Left lung (tissue), 4 donors: ENCODE measurements at regions not wholly inside any gene's neighbourhood (a gene's known extent, or its start where the extent isn't known, plus 50 kb on each side); places are given as distances from the start of the nearest gene placed in this dataset.

Experiments used
- ATAC-seq: fragments of 200-7000 bp; cut with Tn5 transposase; one replicate; pipeline ENCODE4 v1.9.1; 2020; ENCODE audit warnings: moderate library complexity
- DNase-seq, 4 donors: peaks; one replicate each; pipeline ENCODE4 v3.0.0-alpha.2; 2013 to 2020
- H3K27ac ChIP-seq, 2 donors: fragments of 200-600 bp; sonication (generic) in 1 of 2; one replicate each; pipeline versions ENCODE4 v1.5.0 to v1.8.0; 2020 to 2021
- H3K27me3 ChIP-seq, 2 donors: fragments of 200-600 bp; sonication (generic) in 1 of 2; one replicate each; pipeline versions ENCODE4 v1.5.0 to v1.8.0; 2020 to 2021
- H3K36me3 ChIP-seq, 2 donors: fragments of 200-600 bp; sonication (generic) in 1 of 2; one replicate each; pipeline versions ENCODE4 v1.5.0 to v1.8.0; 2020 to 2021
- H3K4me1 ChIP-seq, 2 donors: fragments of 200-600 bp; one replicate each; pipeline ENCODE4 v1.8.0; 2021
- H3K4me3 ChIP-seq, 2 donors: fragments of 200-600 bp; sonication (generic) in 1 of 2; one replicate each; pipeline versions ENCODE4 v1.5.0 to v1.8.0; 2020 to 2021; ENCODE audit warnings: mild to moderate bottlenecking in 1 of 2
- H3K9me3 ChIP-seq, 2 donors: fragments of 200-600 bp; sonication (generic) in 1 of 2; one replicate each; pipeline versions ENCODE4 v1.5.0 to v1.8.0; 2020 to 2021
- CTCF ChIP-seq, 2 donors: fragments of 200-600 bp; sonication (generic) in 1 of 2; IDR thresholded peaks; one replicate each; pipeline versions ENCODE4 v1.5.0 to v1.8.0; 2021; ENCODE audit warnings: antibody characterized with exemption in 2 of 2
- intact Hi-C, 2 donors: fragments of 100-400 bp; cut with DNase I; formaldehyde crosslinking; loops; one replicate each; pipeline versions ENCODE4 v1.11.2 to v1.14.2; 2022
- donor health status: DM: no; HTN: yes; CAD: no.
- donor health status: DM: no; HTN: no; CAD: no.

DNA sequence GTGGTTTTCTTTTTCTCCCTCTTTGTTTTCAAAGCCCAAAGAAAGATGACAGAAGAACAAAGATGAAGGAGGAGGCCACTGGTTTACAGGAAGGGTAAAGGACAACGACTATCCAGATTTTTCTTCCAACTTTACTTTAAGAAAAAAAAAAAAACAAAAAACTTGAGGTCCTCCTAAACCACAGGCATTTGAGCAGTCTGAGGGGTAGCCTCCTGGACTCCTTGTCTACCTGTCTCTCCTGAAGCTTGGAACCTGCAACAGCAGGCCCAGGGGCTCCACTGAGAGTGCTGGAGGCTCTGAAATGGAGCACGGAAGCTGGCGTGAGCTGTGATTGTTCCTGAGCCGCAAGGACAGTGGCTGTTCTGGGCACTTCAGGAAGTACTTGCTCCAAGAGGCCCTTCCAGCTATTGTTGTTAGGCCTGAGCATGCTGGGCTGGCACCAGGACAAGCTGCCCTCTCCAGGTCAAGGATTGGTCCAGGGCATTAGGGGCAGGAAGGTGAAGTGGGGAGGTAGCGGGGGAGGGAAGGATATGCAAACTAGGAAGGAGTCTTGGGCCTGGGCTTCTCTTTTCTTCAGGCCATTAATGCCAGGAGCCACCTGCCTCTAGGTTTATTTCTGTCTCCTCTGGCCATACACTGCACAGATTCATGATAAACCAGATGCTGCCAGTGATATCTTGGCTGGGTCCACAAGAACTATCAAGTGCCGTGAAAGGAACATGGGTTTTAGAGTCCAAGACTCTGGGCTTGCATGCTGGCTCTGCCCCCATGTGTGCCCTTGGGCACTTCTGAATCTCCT, 147.3 kb downstream of the CCDC34 start:
- no peaks in the 10 kb centered on the region for H3K27me3 ChIP-seq
- TF ChIP-seq CTCF (IDR thresholded peaks at IDR 0.05): no peak
- DNase-seq: peak; percentile 9 to 76 (median 48)
- no peak overlapping the region for H3K4me3 ChIP-seq
- ATAC-seq: peak; percentile 84
- peak overlapping the region in 1 of 2 donors; percentile 48 for H3K27ac ChIP-seq
- H3K36me3 ChIP-seq: no peaks in the 10 kb centered on the region
- no peaks in the 10 kb centered on the region for H3K9me3 ChIP-seq
- intact Hi-C loops: no loop called here
- H3K4me1 ChIP-seq: peaks cover 22 to 25% of the 10 kb centered on the region in 2 donors

- intact Hi-C loops: no loop called here
- Histone ChIP-seq H3K27me3 (no peaks in the 10 kb centered on the region), H3K4me1 (peaks cover 22 to 25% of the 10 kb centered on the region in 2 donors), H3K27ac (no peak overlapping the region), H3K4me3 (no peak overlapping the region), H3K9me3 (no peaks in the 10 kb centered on the region), H3K36me3 (no peaks in the 10 kb centered on the region)
- TF ChIP-seq CTCF (IDR thresholded peaks at IDR 0.05): no peak
- DNase-seq: no peak
- no peak for ATAC-seq
These were observed 148.3 kb downstream of the CCDC34 start for GRCh38 chr11:27214713-27215112.

- Histone ChIP-seq H3K4me1 (peaks cover 19 to 25% of the 10 kb centered on the region in 2 donors), H3K9me3 (no peaks in the 10 kb centered on the region), H3K27ac (peak overlapping the region in 1 of 2 donors; percentile 38), H3K36me3 (no peaks in the 10 kb centered on the region), H3K4me3 (no peak overlapping the region), H3K27me3 (no peaks in the 10 kb centered on the region)
- intact Hi-C loops: no loop called here
- ATAC-seq: peak; percentile 39
- TF ChIP-seq CTCF (IDR thresholded peaks at IDR 0.05): no peak
- DNase-seq: peak in 2 of 4 donors; percentile 33 to 59
These were observed 149.8 kb downstream of the CCDC34 start for GRCh38 chr11:27213232-27213660.

DNA sequence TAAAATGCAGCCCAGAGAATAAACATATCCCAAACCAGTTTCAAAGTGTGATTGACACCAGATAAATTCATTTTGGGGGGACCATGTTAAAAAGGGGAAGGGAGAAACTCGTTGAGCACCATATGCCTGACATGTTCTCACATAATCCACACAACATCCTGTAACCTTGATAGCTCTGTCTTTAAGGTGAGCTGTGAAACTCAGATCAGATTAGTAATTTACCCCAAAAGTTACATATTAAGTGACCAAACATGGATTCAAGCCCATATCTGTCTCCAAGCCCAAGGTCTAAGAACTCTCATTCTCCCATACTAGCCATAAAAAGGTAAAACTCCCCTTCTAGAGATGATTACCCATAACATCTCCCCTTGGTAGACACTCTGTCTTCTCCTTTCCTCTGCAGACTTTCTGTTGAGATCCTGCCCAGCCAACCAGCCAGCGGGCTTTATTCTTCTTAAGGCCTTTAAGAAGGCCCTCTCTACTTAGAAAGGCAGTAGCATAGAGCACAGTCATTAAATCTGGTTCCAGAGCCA, 150.7 kb downstream of the CCDC34 start:
- H3K27me3 ChIP-seq: no peaks in the 10 kb centered on the region
- intact Hi-C loops: no loop called here
- no peak overlapping the region for H3K4me3 ChIP-seq
- DNase-seq: no peak
- no peak overlapping the region for H3K27ac ChIP-seq
- no peak for ATAC-seq
- no peaks in the 10 kb centered on the region for H3K9me3 ChIP-seq
- peaks cover 12 to 25% of the 10 kb centered on the region in 2 donors for H3K4me1 ChIP-seq
- TF ChIP-seq CTCF (IDR thresholded peaks at IDR 0.05): no peak
- H3K36me3 ChIP-seq: no peaks in the 10 kb centered on the region

GRCh38 chr11:27211370-27212127, 151.5 kb downstream of the CCDC34 start:
- intact Hi-C loops: no loop called here
- Histone ChIP-seq H3K27me3 (no peaks in the 10 kb centered on the region), H3K4me1 (peaks cover 12 to 21% of the 10 kb centered on the region in 2 donors), H3K36me3 (no peaks in the 10 kb centered on the region), H3K4me3 (no peak overlapping the region), H3K9me3 (no peaks in the 10 kb centered on the region), H3K27ac (no peak overlapping the region)
- DNase-seq: no peak
- ATAC-seq: no peak
- no peak for TF ChIP-seq CTCF (IDR thresholded peaks at IDR 0.05)
